H1 (cell line): ENCODE measurements at regions not wholly inside any gene's neighbourhood (a gene's known extent, or its start where the extent isn't known, plus 50 kb on each side); places are given as distances from the start of the nearest gene placed in this dataset.

ENCODE experiments used
- CTCF ChIA-PET: fragments of 300-600 bp; sonication (Branson Sonifier 250); formaldehyde crosslinking; loops from one replicate; lab custom pipeline; 2021; ENCODE audit not compliant: partially characterized antibody; lab: Charles Lee
- POLR2A ChIA-PET: fragments of 300-600 bp; sonication (Branson Sonifier 250); formaldehyde crosslinking; loops from one replicate; lab custom pipeline; 2021; ENCODE audit warnings: inconsistent platforms; ENCODE audit not compliant: partially characterized antibody; lab: Charles Lee
- DNase-seq, 2 experiments: peaks; one replicate each; pipeline versions ENCODE4 v3.0.0 to v3.0.0-alpha.2; 2010 to 2022; ENCODE audit warnings: low spot score in 2 of 2, low read depth in 1 of 2, mixed read lengths in 1 of 2
- FAIRE-seq: peaks from 2 replicates; lab custom pipeline; 2011; peaks lifted over from hg19 to GRCh38; lab: Jason Lieb, UNC
- H2AFZ ChIP-seq: 2 replicates; pipeline ENCODE4 v1.8.1; 2012; ENCODE audit warnings: low read length, inconsistent platforms
- H2AK5ac ChIP-seq: 2 replicates; pipeline ENCODE4 v1.6.1; 2013; ENCODE audit warnings: low read depth, low read length
- H2BK120ac ChIP-seq: replicated peaks from 2 replicates; pipeline ENCODE3; 2013; ENCODE audit warnings: low read depth, low read length, inconsistent platforms
- H2BK12ac ChIP-seq: 2 replicates; pipeline ENCODE4 v1.6.1; 2013; ENCODE audit warnings: low read depth, low read length
- H2BK15ac ChIP-seq: 2 replicates; pipeline ENCODE4 v1.6.1; 2013; ENCODE audit warnings: low read length
- H2BK20ac ChIP-seq: 2 replicates; pipeline ENCODE4 v1.6.1; 2013; ENCODE audit warnings: low read length
- H2BK5ac ChIP-seq: 2 replicates; pipeline ENCODE4 v1.6.1; 2013; ENCODE audit warnings: low read depth, low read length
- H3K14ac ChIP-seq: 2 replicates; pipeline ENCODE4 v1.6.1; 2013; ENCODE audit warnings: inconsistent platforms; ENCODE audit not compliant: insufficient read length
- H3K18ac ChIP-seq: 2 replicates; pipeline ENCODE4 v1.6.1; 2013; ENCODE audit warnings: low read length; ENCODE audit errors: extremely low read depth
- H3K23ac ChIP-seq: 2 replicates; pipeline ENCODE4 v1.6.1; 2013; ENCODE audit warnings: inconsistent platforms; ENCODE audit not compliant: insufficient read length
- H3K23me2 ChIP-seq: 2 replicates; pipeline ENCODE4 v1.6.1; 2013; ENCODE audit warnings: low read depth, low read length
- H3K27ac ChIP-seq: 2 replicates; pipeline ENCODE4 v1.6.1; 2011; ENCODE audit warnings: low read depth, low read length, inconsistent platforms
- H3K27me3 ChIP-seq, 4 experiments: replicated peaks in 1 of 4; 1 replicate in 1 of 4; 2 replicates in 3 of 4; pipeline versions ENCODE4 v1.6.1 to v1.8.1; 2011 to 2013; ENCODE audit warnings: low read length in 3 of 4, mild to moderate bottlenecking in 3 of 4, inconsistent platforms in 2 of 4, mixed read lengths in 2 of 4, moderate library complexity in 1 of 4; ENCODE audit not compliant: control insufficient read depth in 3 of 4, insufficient read depth in 3 of 4; ENCODE audit errors: extremely low read depth in 1 of 4
- H3K36me3 ChIP-seq, 4 experiments: 2 replicates each; pipeline versions ENCODE4 v1.6.1 to v1.8.1; 2011 to 2013; ENCODE audit warnings: mild to moderate bottlenecking in 4 of 4, low read length in 3 of 4, moderate library complexity in 2 of 4, control low read depth in 1 of 4, inconsistent platforms in 1 of 4; ENCODE audit not compliant: insufficient read depth in 4 of 4, control insufficient read depth in 2 of 4
- H3K4ac ChIP-seq: replicated peaks from 2 replicates; pipeline ENCODE3; 2013; ENCODE audit warnings: low read length, low read depth, mixed read lengths, inconsistent platforms; ENCODE audit not compliant: insufficient read length
- H3K4me1 ChIP-seq, 4 experiments: replicated peaks in 1 of 4; 1 replicate in 1 of 4; 2 replicates in 3 of 4; pipeline versions ENCODE4 v1.6.1 to v1.8.1; 2011 to 2013; ENCODE audit warnings: low read length in 3 of 4, inconsistent platforms in 2 of 4, mixed read lengths in 1 of 4; ENCODE audit not compliant: insufficient read depth in 4 of 4, control insufficient read depth in 3 of 4
- H3K4me2 ChIP-seq, 2 experiments: 2 replicates each; pipeline versions ENCODE4 v1.6.1 to v1.8.1; 2011 to 2013; ENCODE audit warnings: low read depth in 2 of 2, low read length in 2 of 2, control low read depth in 1 of 2, inconsistent platforms in 1 of 2, mild to moderate bottlenecking in 1 of 2; ENCODE audit not compliant: insufficient read depth in 1 of 2
- H3K4me3 ChIP-seq, 4 experiments: fragments of 200-600, 300-600 bp in 1 of 4; sonication (generic), shearing (Covaris generic), sonication (Bioruptor Twin) in 1 of 4; 2 replicates each; pipeline versions ENCODE4 v1.5.1 to v1.8.1; 2011 to 2016; ENCODE audit warnings: low read length in 4 of 4, low read depth in 3 of 4, control low read depth in 2 of 4, inconsistent platforms in 2 of 4, mild to moderate bottlenecking in 2 of 4, mixed read lengths in 1 of 4, moderate library complexity in 1 of 4; ENCODE audit not compliant: insufficient read depth in 2 of 4; ENCODE audit errors: extremely low read depth in 1 of 4
- H3K56ac ChIP-seq: replicated peaks from 2 replicates; pipeline ENCODE3; 2013; ENCODE audit warnings: low read depth, mild to moderate bottlenecking, mixed read lengths, low read length, inconsistent platforms; ENCODE audit not compliant: insufficient read length
- H3K79me1 ChIP-seq: 2 replicates; pipeline ENCODE4 v1.6.1; 2013; ENCODE audit warnings: low read depth, low read length, control low read depth
- H3K79me2 ChIP-seq, 2 experiments: 2 replicates each; pipeline versions ENCODE4 v1.6.1 to v1.8.1; 2012 to 2013; ENCODE audit warnings: low read length in 2 of 2, mild to moderate bottlenecking in 2 of 2, inconsistent platforms in 1 of 2; ENCODE audit not compliant: insufficient read depth in 2 of 2, control insufficient read depth in 1 of 2
- H3K9ac ChIP-seq, 4 experiments: replicated peaks in 1 of 4; 1 replicate in 1 of 4; 2 replicates in 3 of 4; pipeline versions ENCODE4 v1.6.1 to v1.8.1; 2011 to 2013; ENCODE audit warnings: low read depth in 3 of 4, low read length in 3 of 4, control low read depth in 2 of 4, mild to moderate bottlenecking in 2 of 4, moderate library complexity in 2 of 4, inconsistent platforms in 1 of 4; ENCODE audit errors: extremely low read depth in 1 of 4
- H3K9me3 ChIP-seq, 2 experiments: 2 replicates each; pipeline versions ENCODE4 v1.6.1 to v1.8.1; 2012 to 2013; ENCODE audit warnings: mild to moderate bottlenecking in 2 of 2, moderate library complexity in 2 of 2, control low read depth in 1 of 2, inconsistent platforms in 1 of 2, low read depth in 1 of 2, low read length in 1 of 2, mixed read lengths in 1 of 2; ENCODE audit not compliant: insufficient read depth in 2 of 2
- H4K20me1 ChIP-seq, 2 experiments: replicated peaks in 1 of 2; 2 replicates each; pipeline versions ENCODE3 to v1.8.1; 2011 to 2013; ENCODE audit warnings: inconsistent platforms in 2 of 2, low read length in 2 of 2, mild to moderate bottlenecking in 1 of 2; ENCODE audit not compliant: insufficient read depth in 2 of 2, control insufficient read depth in 1 of 2
- H4K5ac ChIP-seq: 2 replicates; pipeline ENCODE4 v1.6.1; 2013; ENCODE audit warnings: low read length, low read depth, mixed read lengths, inconsistent platforms; ENCODE audit not compliant: insufficient read length
- H4K8ac ChIP-seq: 2 replicates; pipeline ENCODE4 v1.8.0; 2013; ENCODE audit warnings: mild to moderate bottlenecking, moderate library complexity, low read length, inconsistent platforms; ENCODE audit not compliant: insufficient read depth; ENCODE audit errors: extremely low read depth
- H4K91ac ChIP-seq: replicated peaks from 2 replicates; pipeline ENCODE3; 2013; ENCODE audit warnings: low read length, mixed read lengths, inconsistent platforms; ENCODE audit not compliant: insufficient read length
- ASH2L ChIP-seq: fragments of 200-600, 300-600 bp; sonication (generic); IDR thresholded peaks from one replicate; pipeline ENCODE4 v1.7.1; 2017; ENCODE audit warnings: low read length
- BACH1 ChIP-seq: IDR thresholded peaks from 2 replicates; pipeline ENCODE4 v1.6.1; 2012; ENCODE audit warnings: low read length, improper control_type of control experiment
- CEBPB ChIP-seq: IDR thresholded peaks from 2 replicates; pipeline ENCODE4 v1.6.1; 2012; ENCODE audit warnings: low read depth, low read length
- CTBP2 ChIP-seq: IDR thresholded peaks from 2 replicates; pipeline ENCODE4 v1.7.0; 2011; ENCODE audit warnings: borderline replicate concordance, mild to moderate bottlenecking, moderate library complexity, mixed read lengths, low read length; ENCODE audit not compliant: insufficient read depth, insufficient read length
- EGR1 ChIP-seq: IDR thresholded peaks from 2 replicates; pipeline ENCODE4 v1.6.1; 2011; ENCODE audit warnings: low read depth, low read length, borderline replicate concordance
- GTF2F1 ChIP-seq: IDR thresholded peaks from 2 replicates; pipeline ENCODE4 v1.6.1; 2012; ENCODE audit warnings: low read depth, low read length, improper control_type of control experiment, borderline replicate concordance
- HDAC6 ChIP-seq: IDR thresholded peaks from one replicate; pipeline ENCODE4 v1.7.1; 2012; ENCODE audit warnings: low read depth, mild to moderate bottlenecking, inconsistent platforms, low read length, moderate library complexity
- JUN ChIP-seq: IDR thresholded peaks from 2 replicates; pipeline ENCODE4 v1.6.1; 2011; ENCODE audit warnings: low read depth, mild to moderate bottlenecking, improper control_type of control experiment, low read length
- POLR2A ChIP-seq, 2 experiments: IDR thresholded peaks; 1 replicate in 1 of 2; 2 replicates in 1 of 2; pipeline ENCODE4 v1.6.1; 2011; ENCODE audit warnings: low read depth in 2 of 2, low read length in 2 of 2, mild to moderate bottlenecking in 2 of 2; ENCODE audit errors: control extremely low read depth in 1 of 2
- SAP30 ChIP-seq: fragments of 300-600 bp; sonication (generic); IDR thresholded peaks from 2 replicates; pipeline ENCODE4 v1.7.1; 2012; ENCODE audit warnings: low read length, moderate library complexity, mild to moderate bottlenecking, inconsistent platforms; ENCODE audit not compliant: insufficient read depth, insufficient replicate concordance
- SIN3A ChIP-seq, 2 experiments: IDR thresholded peaks in 1 of 2; conservative IDR thresholded peaks in 1 of 2; 2 replicates each; pipeline ENCODE4 v1.6.1; 2011 to 2012; ENCODE audit warnings: low read length in 2 of 2, improper control_type of control experiment in 1 of 2, low read depth in 1 of 2, mild to moderate bottlenecking in 1 of 2
- SUZ12 ChIP-seq: fragments of 200-600 bp; sonication (generic); IDR thresholded peaks from 2 replicates; pipeline ENCODE4 v1.6.1; 2012; ENCODE audit warnings: mild to moderate bottlenecking, inconsistent platforms, low read length, moderate library complexity, mixed read lengths
- TBP ChIP-seq: IDR thresholded peaks from 2 replicates; pipeline ENCODE4 v1.6.1; 2011; ENCODE audit warnings: low read depth, low read length, improper control_type of control experiment
- TCF12 ChIP-seq: IDR thresholded peaks from 2 replicates; pipeline ENCODE4 v1.6.1; 2011; ENCODE audit warnings: low read depth, mild to moderate bottlenecking, low read length
- WGBS, 2 experiments: shearing (Covaris generic) in 1 of 2; methylation state at CpG; one replicate each; pipeline versions ENCODE4 v1.1.6 to v1.1.7; 2013 to 2015; ENCODE audit warnings: low lambda C conversion rate in 2 of 2, mixed read lengths in 2 of 2, inconsistent platforms in 1 of 2, low coverage in 1 of 2, missing lambda C conversion rate in 1 of 2; ENCODE audit not compliant: insufficient replicate concordance in 2 of 2, insufficient coverage in 1 of 2, insufficient read length in 1 of 2; ENCODE audit errors: extremely low coverage in 1 of 2, missing lambda C conversion rate in 1 of 2; 5-methylcytosine and 5-hydroxymethylcytosine counted together

- no peak overlapping the region for H2BK5ac ChIP-seq
- ChIA-PET CTCF (no interaction called here), POLR2A (no interaction called here)
- no peaks in the 10 kb centered on the region for H3K4me1 ChIP-seq
- no peaks in the 10 kb centered on the region for H3K23me2 ChIP-seq
- no peak overlapping the region for H4K5ac ChIP-seq
- no peak overlapping the region for H2AFZ ChIP-seq
- H2BK120ac ChIP-seq, result no peak overlapping the region
- H4K20me1 ChIP-seq, result no peaks in the 10 kb centered on the region
- H2BK12ac ChIP-seq, result no peak overlapping the region
- no peaks in the 10 kb centered on the region for H3K79me1 ChIP-seq
- no peaks in the 10 kb centered on the region for H3K36me3 ChIP-seq
- no peaks in the 10 kb centered on the region for H3K27me3 ChIP-seq
- 94% methylated on average over 5 of the region's 5 CpGs; no CpG with 5 or more reads in 1 of the 2 experiments for WGBS, 2 experiments
- no peaks in the 10 kb centered on the region for H3K9me3 ChIP-seq
- H3K18ac ChIP-seq, result no peak overlapping the region
- no peak overlapping the region for H3K14ac ChIP-seq
- H3K4me2 ChIP-seq, result no peak overlapping the region
- no peak overlapping the region for H3K23ac ChIP-seq
- no peak overlapping the region for H2BK20ac ChIP-seq
- H3K79me2 ChIP-seq, result no peaks in the 10 kb centered on the region
- TF ChIP-seq SUZ12 (no peak), POLR2A (IDR thresholded peaks at IDR 0.05; ENCODE audit: control extremely low read depth in 1 of 2, low read depth in 2 of 2, low read length in 2 of 2) (no peak), TBP (no peak), CEBPB (no peak), SAP30 (no peak), EGR1 (no peak), JUN (no peak), CTBP2 (no peak), GTF2F1 (no peak), BACH1 (no peak), ASH2L (no peak), HDAC6 (no peak), TCF12 (no peak), SIN3A (conservative IDR thresholded peaks at IDR 0.05 in 1 of 2, IDR thresholded peaks at IDR 0.05 in 1 of 2; ENCODE audit: low read depth in 1 of 2, low read length in 2 of 2) (no peak)
- H2BK15ac ChIP-seq, result no peak overlapping the region
- no peak overlapping the region for H2AK5ac ChIP-seq
- FAIRE-seq (no peak), DNase-seq (no peak)
- H3K4me3 ChIP-seq, result no peak overlapping the region
- no peak overlapping the region for H4K91ac ChIP-seq
- H4K8ac ChIP-seq, result no peak overlapping the region
- no peak overlapping the region for H3K9ac ChIP-seq
- no peak overlapping the region for H3K4ac ChIP-seq
- no peak overlapping the region for H3K56ac ChIP-seq
- H3K27ac ChIP-seq, result no peak overlapping the region
Observed at GRCh38 chr12:95371571-95371970, 102.4 kb upstream of the METAP2 start.
